Activated CD4-positive, alpha-beta memory T cell treated with anti-CD3 and anti-CD28 coated beads for 36 hours (primary cell): ENCODE measurements at regions not wholly inside any gene's neighbourhood (a gene's known extent, or its start where the extent isn't known, plus 50 kb on each side); places are given as distances from the start of the nearest gene placed in this dataset.

Source experiments
- CTCF ChIA-PET: fragments of 350-600 bp; sonication (Branson Sonifier 250); formaldehyde crosslinking; loops from one replicate; lab custom pipeline; 2021; ENCODE audit warnings: antibody characterized with exemption, inconsistent platforms; lab: Charles Lee
- POLR2A ChIA-PET: fragments of 350-600 bp; sonication (Branson Sonifier 250); formaldehyde crosslinking; loops from one replicate; lab custom pipeline; 2021; ENCODE audit warnings: antibody characterized with exemption; lab: Charles Lee
- DNase-seq: peaks from one replicate; pipeline ENCODE4 v3.0.0-alpha.2; 2020
- H3K27ac Mint-ChIP-seq: one replicate; pipeline ENCODE4 v1.8.0; 2021; ENCODE audit warnings: mixed read lengths
- H3K27me3 Mint-ChIP-seq: one replicate; pipeline ENCODE4 v1.8.0; 2021; ENCODE audit warnings: mixed read lengths
- H3K36me3 Mint-ChIP-seq: one replicate; pipeline ENCODE4 v1.8.0; 2021; ENCODE audit warnings: mixed read lengths
- H3K4me1 Mint-ChIP-seq: one replicate; pipeline ENCODE4 v1.8.0; 2021; ENCODE audit warnings: low read depth, mixed read lengths
- H3K4me3 Mint-ChIP-seq: one replicate; pipeline ENCODE4 v1.8.0; 2021; ENCODE audit warnings: mild to moderate bottlenecking, mixed read lengths
- H3K9me3 Mint-ChIP-seq: one replicate; pipeline ENCODE4 v1.8.0; 2021; ENCODE audit warnings: mixed read lengths
- intact Hi-C: fragments of 100-400 bp; cut with micrococcal nuclease; formaldehyde crosslinking; loops from one replicate; pipeline ENCODE4 v1.15.1; 2023

DNA sequence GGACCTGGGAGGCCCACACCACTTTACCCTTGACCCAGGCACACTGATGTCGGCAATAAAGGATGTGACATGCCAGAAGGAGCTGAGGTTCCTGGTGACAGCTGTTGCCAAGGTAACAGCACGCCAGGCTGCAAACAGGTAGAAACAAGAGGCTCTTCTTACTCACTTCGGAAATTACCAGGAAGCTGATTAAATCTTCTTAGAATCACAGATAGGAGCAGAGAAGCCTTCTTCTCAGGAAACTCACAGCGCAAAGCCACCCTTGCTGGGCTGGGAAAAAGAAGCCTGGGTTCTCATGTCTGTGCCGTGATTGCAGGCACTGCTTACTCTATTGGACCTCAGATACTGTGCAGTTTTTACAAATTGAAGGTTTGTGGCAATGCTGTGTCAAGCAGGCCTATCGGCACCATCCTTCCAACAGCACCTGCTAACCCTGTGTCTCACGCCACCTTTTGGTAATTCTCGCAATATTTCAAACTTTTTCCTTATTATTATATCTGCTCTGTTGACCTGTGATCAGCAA, 61.0 kb upstream of the TAF1B start:
- intact Hi-C loops, result loop anchor here (1.0 to 10.0 kb wide), 11 partner anchors 13 to 663 kb away; partner anchors contain the start of genes CPSF3, ITGB1BP1 and ODC1
- peak overlapping the region; percentile 84 for H3K27ac Mint-ChIP-seq
- H3K4me3 Mint-ChIP-seq, result peak overlapping the region; percentile 62
- DNase-seq, result peak; percentile 92
- no peaks in the 10 kb centered on the region for H3K27me3 Mint-ChIP-seq
- CTCF ChIA-PET, result interaction anchor here (0.6 to 5.3 kb wide), 10 partner anchors 10 to 266 kb away, joined by 3 to 52 read pairs (median 4); no protein-coding TSS in a partner anchor
- no peaks in the 10 kb centered on the region for H3K36me3 Mint-ChIP-seq
- H3K4me1 Mint-ChIP-seq, result peaks cover 54% of the 10 kb centered on the region
- no peaks in the 10 kb centered on the region for H3K9me3 Mint-ChIP-seq
- POLR2A ChIA-PET, result interaction anchor here (0.6 to 2.6 kb wide), 12 partner anchors 10 to 174 kb away, joined by 3 to 23 read pairs (median 5); partner anchors contain the start of genes TAF1B and YWHAQ

DNA sequence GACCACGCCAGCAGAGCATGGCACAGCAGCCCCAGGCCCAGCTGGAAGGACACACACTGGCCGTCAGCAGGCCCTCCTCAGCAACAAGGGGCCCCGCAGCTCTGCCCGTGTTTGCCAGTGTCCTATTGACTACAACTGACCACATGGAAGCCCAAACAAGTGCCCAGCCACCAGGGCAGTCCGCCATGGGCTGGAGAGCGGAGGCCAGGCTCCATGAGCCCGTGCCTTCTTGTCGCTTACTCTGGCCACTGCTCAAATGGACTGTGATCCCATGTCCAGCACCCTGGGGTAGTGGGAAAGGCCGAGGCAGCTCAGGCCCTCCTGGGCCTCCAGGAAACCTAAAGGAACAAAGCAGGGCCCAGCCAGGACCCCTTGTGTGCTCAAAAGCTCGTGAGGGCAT, 53.9 kb upstream of the TAF1B start:
- ChIA-PET POLR2A (no interaction called here), CTCF (interaction anchor here (4.6 kb wide), 1 partner anchor 11 kb away, joined by 45 read pairs; no protein-coding TSS in a partner anchor)
- H3K9me3 Mint-ChIP-seq, result peaks cover 16% of the 10 kb centered on the region
- no peak for DNase-seq
- no peaks in the 10 kb centered on the region for H3K36me3 Mint-ChIP-seq
- intact Hi-C loops, result loop anchor here (10.0 kb wide), 1 partner anchor 655 kb away; the partner anchor contains the start of gene ODC1
- H3K27ac Mint-ChIP-seq, result no peak overlapping the region
- H3K4me1 Mint-ChIP-seq, result peaks cover 10% of the 10 kb centered on the region
- H3K4me3 Mint-ChIP-seq, result no peak overlapping the region
- H3K27me3 Mint-ChIP-seq, result no peaks in the 10 kb centered on the region

DNA sequence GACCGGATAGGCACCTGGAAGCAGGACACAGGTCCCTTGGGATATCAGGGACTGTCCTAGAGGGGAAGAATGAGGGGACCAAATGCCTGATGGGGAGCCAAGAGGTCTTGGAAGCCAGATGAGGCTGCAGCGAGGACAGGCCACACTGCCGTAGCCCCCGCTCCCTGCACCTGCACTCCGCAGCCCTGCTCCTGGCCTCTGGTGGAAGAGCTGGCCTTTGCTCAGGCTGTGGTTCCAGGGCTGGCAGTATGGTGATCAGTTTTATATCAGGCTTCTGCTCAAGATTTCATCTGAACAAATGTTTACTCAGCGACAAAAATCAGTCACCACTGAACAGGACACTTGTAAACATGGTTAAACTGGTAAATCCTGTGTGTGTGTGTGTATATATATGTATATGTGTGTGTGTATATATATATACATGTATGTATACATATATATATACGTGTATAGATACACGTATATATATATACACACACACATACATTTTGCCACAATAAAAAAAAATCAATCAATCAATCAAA, 52.5 kb upstream of the TAF1B start:
- H3K36me3 Mint-ChIP-seq, result no peaks in the 10 kb centered on the region
- H3K9me3 Mint-ChIP-seq, result peaks cover 16% of the 10 kb centered on the region
- ChIA-PET CTCF (interaction anchor here (4.6 kb wide), 1 partner anchor 9 kb away, joined by 45 read pairs; no protein-coding TSS in a partner anchor), POLR2A (no interaction called here)
- no peaks in the 10 kb centered on the region for H3K27me3 Mint-ChIP-seq
- DNase-seq, result no peak
- intact Hi-C loops, result no loop called here
- H3K4me3 Mint-ChIP-seq, result no peak overlapping the region
- H3K4me1 Mint-ChIP-seq, result peaks cover 10% of the 10 kb centered on the region
- H3K27ac Mint-ChIP-seq, result no peak overlapping the region

GRCh38 chr2:9791711-9792110, 51.6 kb upstream of the TAF1B start:
- DNase-seq, result no peak
- H3K27me3 Mint-ChIP-seq, result no peaks in the 10 kb centered on the region
- CTCF ChIA-PET, result no interaction called here
- POLR2A ChIA-PET, result no interaction called here
- intact Hi-C loops, result no loop called here
- H3K4me3 Mint-ChIP-seq, result no peak overlapping the region
- H3K4me1 Mint-ChIP-seq, result peaks cover 10% of the 10 kb centered on the region
- no peak overlapping the region for H3K27ac Mint-ChIP-seq
- H3K9me3 Mint-ChIP-seq, result peaks cover 16% of the 10 kb centered on the region
- H3K36me3 Mint-ChIP-seq, result no peaks in the 10 kb centered on the region

- Mint-ChIP-seq H3K9me3 (peaks cover 11% of the 10 kb centered on the region), H3K27me3 (no peaks in the 10 kb centered on the region), H3K4me1 (peaks cover 4% of the 10 kb centered on the region), H3K27ac (no peak overlapping the region), H3K4me3 (no peak overlapping the region), H3K36me3 (no peaks in the 10 kb centered on the region)
- ChIA-PET POLR2A (no interaction called here), CTCF (interaction anchor here (0.7 to 1.1 kb wide), 2 partner anchors 19 to 24 kb away, joined by 3 read pairs; no protein-coding TSS in a partner anchor)
- no peak for DNase-seq
- intact Hi-C loops, result no loop called here
These were observed 49.9 kb upstream of the TAF1B start for GRCh38 chr2:9793156-9793917.
